ENCODE measurements at regions not wholly inside any gene's neighbourhood (a gene's known extent, or its start where the extent isn't known, plus 50 kb on each side); places are given as distances from the start of the nearest gene placed in this dataset.

GRCh38 chr21:16367079-16367478 lies 637.3 kb downstream of the USP25 start:
- H3K27ac ChIP-seq (ENCODE audit: low read depth in 1 of 2, low read length in 2 of 2), result no peak overlapping the region
- no peaks in the 10 kb centered on the region for H3K4me1 ChIP-seq (ENCODE audit: control insufficient read depth in 1 of 2, insufficient read depth in 2 of 2, low read length in 2 of 2)
- intact Hi-C loops (cut with DNase I), result no loop called here
- no peaks in the 10 kb centered on the region for H3K27me3 ChIP-seq (ENCODE audit: control insufficient read depth in 1 of 2, insufficient read depth in 2 of 2, low read length in 1 of 2)
- 92 to 93% methylated on average over 1 of the region's 1 CpG for WGBS, 2 donors
- H3K4me3 ChIP-seq (ENCODE audit: low read length in 2 of 2), result no peak overlapping the region
- ATAC-seq (ENCODE audit: low FRiP score) (no peak), DNase-seq (no peak)
- no peaks in the 10 kb centered on the region for H3K9me3 ChIP-seq (ENCODE audit: control insufficient read depth, low read length)
- no peaks in the 10 kb centered on the region for H3K36me3 ChIP-seq (ENCODE audit: control insufficient read depth in 1 of 2, insufficient read depth in 2 of 2, low read length in 1 of 2)

- Histone ChIP-seq H3K4me3 (ENCODE audit: low read length in 2 of 2) (no peak overlapping the region), H3K4me1 (ENCODE audit: control insufficient read depth in 1 of 2, insufficient read depth in 2 of 2, low read length in 2 of 2) (no peaks in the 10 kb centered on the region), H3K9me3 (ENCODE audit: control insufficient read depth, low read length) (no peaks in the 10 kb centered on the region), H3K27me3 (ENCODE audit: control insufficient read depth in 1 of 2, insufficient read depth in 2 of 2, low read length in 1 of 2) (no peaks in the 10 kb centered on the region), H3K27ac (ENCODE audit: low read depth in 1 of 2, low read length in 2 of 2) (no peak overlapping the region), H3K36me3 (ENCODE audit: control insufficient read depth in 1 of 2, insufficient read depth in 2 of 2, low read length in 1 of 2) (no peaks in the 10 kb centered on the region)
- ATAC-seq (ENCODE audit: low FRiP score), result no peak
- DNase-seq, result no peak
- intact Hi-C loops (cut with DNase I), result no loop called here
- 83 to 86% methylated on average over 10 of the region's 10 CpGs for WGBS, 2 donors
Measured at GRCh38 chr21:16370186-16370585, 640.4 kb downstream of the USP25 start.

GRCh38 chr21:16372586-16372985 lies 642.8 kb downstream of the USP25 start:
- H3K27me3 ChIP-seq (ENCODE audit: control insufficient read depth in 1 of 2, insufficient read depth in 2 of 2, low read length in 1 of 2), result no peaks in the 10 kb centered on the region
- no peaks in the 10 kb centered on the region for H3K36me3 ChIP-seq (ENCODE audit: control insufficient read depth in 1 of 2, insufficient read depth in 2 of 2, low read length in 1 of 2)
- intact Hi-C loops (cut with DNase I), result no loop called here
- no peak overlapping the region for H3K27ac ChIP-seq (ENCODE audit: low read depth in 1 of 2, low read length in 2 of 2)
- peaks cover 0 to 6% of the 10 kb centered on the region in 2 donors for H3K4me1 ChIP-seq (ENCODE audit: control insufficient read depth in 1 of 2, insufficient read depth in 2 of 2, low read length in 2 of 2)
- no peak for DNase-seq
- H3K9me3 ChIP-seq (ENCODE audit: control insufficient read depth, low read length), result no peaks in the 10 kb centered on the region
- ATAC-seq (ENCODE audit: low FRiP score), result no peak
- no peak overlapping the region for H3K4me3 ChIP-seq (ENCODE audit: low read length in 2 of 2)

- H3K4me3 ChIP-seq (ENCODE audit: low read length in 2 of 2), result no peak overlapping the region
- no peak for ATAC-seq (ENCODE audit: low FRiP score)
- H3K27me3 ChIP-seq (ENCODE audit: control insufficient read depth in 1 of 2, insufficient read depth in 2 of 2, low read length in 1 of 2), result no peaks in the 10 kb centered on the region
- H3K9me3 ChIP-seq (ENCODE audit: control insufficient read depth, low read length), result no peaks in the 10 kb centered on the region
- peaks cover 0 to 8% of the 10 kb centered on the region in 2 donors for H3K4me1 ChIP-seq (ENCODE audit: control insufficient read depth in 1 of 2, insufficient read depth in 2 of 2, low read length in 2 of 2)
- intact Hi-C loops (cut with DNase I), result no loop called here
- 5 to 10% methylated on average over 2 of the region's 2 CpGs for WGBS, 2 donors
- no peaks in the 10 kb centered on the region for H3K36me3 ChIP-seq (ENCODE audit: control insufficient read depth in 1 of 2, insufficient read depth in 2 of 2, low read length in 1 of 2)
- no peak overlapping the region for H3K27ac ChIP-seq (ENCODE audit: low read depth in 1 of 2, low read length in 2 of 2)
- no peak for DNase-seq
Measured at GRCh38 chr21:16376673-16377072, 646.9 kb downstream of the USP25 start.

GRCh38 chr21:16377120-16377658 lies 647.4 kb downstream of the USP25 start:
- intact Hi-C loops (cut with DNase I), result no loop called here

GRCh38 chr21:16377857-16378256 lies 648.1 kb downstream of the USP25 start:
- intact Hi-C loops (cut with DNase I), result no loop called here

More at GRCh38 chr21:16377120-16377658, 647.4 kb downstream of the USP25 start:
- Histone ChIP-seq H3K4me1 (ENCODE audit: control insufficient read depth in 1 of 2, insufficient read depth in 2 of 2, low read length in 2 of 2) (peaks cover 0 to 8% of the 10 kb centered on the region in 2 donors), H3K36me3 (ENCODE audit: control insufficient read depth in 1 of 2, insufficient read depth in 2 of 2, low read length in 1 of 2) (no peaks in the 10 kb centered on the region), H3K27me3 (ENCODE audit: control insufficient read depth in 1 of 2, insufficient read depth in 2 of 2, low read length in 1 of 2) (no peaks in the 10 kb centered on the region), H3K27ac (ENCODE audit: low read depth in 1 of 2, low read length in 2 of 2) (peak overlapping the region in 1 of 2 donors; percentile 3), H3K4me3 (ENCODE audit: low read length in 2 of 2) (no peak overlapping the region), H3K9me3 (ENCODE audit: control insufficient read depth, low read length) (no peaks in the 10 kb centered on the region)
- peak; percentile 57 for ATAC-seq (ENCODE audit: low FRiP score)
- DNase-seq, result no peak
- WGBS, 2 donors, result 48% methylated on average over 6 of the region's 6 CpGs

GRCh38 chr21:16378525-16378924 lies 648.7 kb downstream of the USP25 start:
- Histone ChIP-seq H3K4me1 (ENCODE audit: control insufficient read depth in 1 of 2, insufficient read depth in 2 of 2, low read length in 2 of 2) (peaks cover 0 to 8% of the 10 kb centered on the region in 2 donors), H3K27ac (ENCODE audit: low read depth in 1 of 2, low read length in 2 of 2) (no peak overlapping the region)
- intact Hi-C loops (cut with DNase I), result no loop called here

More at GRCh38 chr21:16377857-16378256, 648.1 kb downstream of the USP25 start:
- ATAC-seq (ENCODE audit: low FRiP score), result no peak
- H3K9me3 ChIP-seq (ENCODE audit: control insufficient read depth, low read length), result no peaks in the 10 kb centered on the region
- no peak overlapping the region for H3K27ac ChIP-seq (ENCODE audit: low read depth in 1 of 2, low read length in 2 of 2)
- H3K4me1 ChIP-seq (ENCODE audit: control insufficient read depth in 1 of 2, insufficient read depth in 2 of 2, low read length in 2 of 2), result peaks cover 0 to 8% of the 10 kb centered on the region in 2 donors
- no peak overlapping the region for H3K4me3 ChIP-seq (ENCODE audit: low read length in 2 of 2)
- 51 to 54% methylated on average over 2 of the region's 2 CpGs for WGBS, 2 donors
- no peaks in the 10 kb centered on the region for H3K27me3 ChIP-seq (ENCODE audit: control insufficient read depth in 1 of 2, insufficient read depth in 2 of 2, low read length in 1 of 2)
- DNase-seq, result no peak
- H3K36me3 ChIP-seq (ENCODE audit: control insufficient read depth in 1 of 2, insufficient read depth in 2 of 2, low read length in 1 of 2), result no peaks in the 10 kb centered on the region

GRCh38 chr21:16388291-16388690 lies 658.5 kb downstream of the USP25 start:
- 95% methylated on average over 4 of the region's 4 CpGs for WGBS, 2 donors
- Histone ChIP-seq H3K4me1 (ENCODE audit: control insufficient read depth in 1 of 2, insufficient read depth in 2 of 2, low read length in 2 of 2) (no peaks in the 10 kb centered on the region), H3K9me3 (ENCODE audit: control insufficient read depth, low read length) (no peaks in the 10 kb centered on the region), H3K36me3 (ENCODE audit: control insufficient read depth in 1 of 2, insufficient read depth in 2 of 2, low read length in 1 of 2) (no peaks in the 10 kb centered on the region), H3K27me3 (ENCODE audit: control insufficient read depth in 1 of 2, insufficient read depth in 2 of 2, low read length in 1 of 2) (no peaks in the 10 kb centered on the region), H3K4me3 (ENCODE audit: low read length in 2 of 2) (no peak overlapping the region), H3K27ac (ENCODE audit: low read depth in 1 of 2, low read length in 2 of 2) (no peak overlapping the region)
- ATAC-seq (ENCODE audit: low FRiP score), result no peak
- intact Hi-C loops (cut with DNase I), result no loop called here
- no peak for DNase-seq

More at GRCh38 chr21:16378525-16378924, 648.7 kb downstream of the USP25 start:
- Histone ChIP-seq H3K36me3 (ENCODE audit: control insufficient read depth in 1 of 2, insufficient read depth in 2 of 2, low read length in 1 of 2) (no peaks in the 10 kb centered on the region), H3K9me3 (ENCODE audit: control insufficient read depth, low read length) (no peaks in the 10 kb centered on the region), H3K4me3 (ENCODE audit: low read length in 2 of 2) (no peak overlapping the region), H3K27me3 (ENCODE audit: control insufficient read depth in 1 of 2, insufficient read depth in 2 of 2, low read length in 1 of 2) (no peaks in the 10 kb centered on the region)
- no peak for DNase-seq
- ATAC-seq (ENCODE audit: low FRiP score), result no peak
- 30 to 38% methylated on average over 3 of the region's 3 CpGs for WGBS, 2 donors

GRCh38 chr21:16388911-16389560 lies 659.3 kb downstream of the USP25 start:
- Histone ChIP-seq H3K27ac (ENCODE audit: low read depth in 1 of 2, low read length in 2 of 2) (no peak overlapping the region), H3K9me3 (ENCODE audit: control insufficient read depth, low read length) (no peaks in the 10 kb centered on the region), H3K36me3 (ENCODE audit: control insufficient read depth in 1 of 2, insufficient read depth in 2 of 2, low read length in 1 of 2) (no peaks in the 10 kb centered on the region), H3K4me1 (ENCODE audit: control insufficient read depth in 1 of 2, insufficient read depth in 2 of 2, low read length in 2 of 2) (no peaks in the 10 kb centered on the region), H3K27me3 (ENCODE audit: control insufficient read depth in 1 of 2, insufficient read depth in 2 of 2, low read length in 1 of 2) (no peaks in the 10 kb centered on the region), H3K4me3 (ENCODE audit: low read length in 2 of 2) (no peak overlapping the region)
- DNase-seq (no peak), ATAC-seq (ENCODE audit: low FRiP score) (no peak)
- 93 to 95% methylated on average over 2 of the region's 2 CpGs for WGBS, 2 donors
- intact Hi-C loops (cut with DNase I), result no loop called here

Data from aorta (tissue), 5 donors.